GM18951 (cell line): ENCODE measurements at regions not wholly inside any gene's neighbourhood (a gene's known extent, or its start where the extent isn't known, plus 50 kb on each side); places are given as distances from the start of the nearest gene placed in this dataset.
"Not testable (repeated sequence)": the region's sequence is repeated elsewhere in the genome, so short reads cannot be mapped to it uniquely, and the experiment has no call there.

ENCODE experiments used
- POLR2A ChIP-seq: IDR thresholded peaks from 4 replicates; pipeline ENCODE4 v1.6.1; 2011; ENCODE audit warnings: mild to moderate bottlenecking; ENCODE audit not compliant: insufficient read length, insufficient read depth; ENCODE audit errors: extremely low read depth
- in situ Hi-C: fragments of 300-500 bp; cut with MboI; formaldehyde crosslinking; loops from one replicate; pipeline ENCODE4 v1.12.0; 2022; ENCODE audit warnings: low sequenced_read_pairs, mixed read lengths, inconsistent platforms; ENCODE audit not compliant: unreplicated experiment

GRCh38 chr1:73366734-73367413 is 831.1 kb downstream of the LRRIQ3 start:
- no peak for TF ChIP-seq POLR2A
- in situ Hi-C loops = no loop called here

GRCh38 chr1:73359001-73359400 is 839.0 kb downstream of the LRRIQ3 start:
- in situ Hi-C loops = no loop called here
- TF ChIP-seq POLR2A = no peak

- no peak for TF ChIP-seq POLR2A
- in situ Hi-C loops = no loop called here
Observed at GRCh38 chr1:73356485-73356884, 841.5 kb downstream of the LRRIQ3 start.

- in situ Hi-C loops = no loop called here
- TF ChIP-seq POLR2A = no peak
Observed at GRCh38 chr1:73343947-73344346, 854.0 kb downstream of the LRRIQ3 start.

- in situ Hi-C loops = no loop called here
- no peak for TF ChIP-seq POLR2A
Observed at GRCh38 chr1:73333847-73334503, 864.0 kb downstream of the LRRIQ3 start.

GRCh38 chr1:73331726-73332125 is 866.2 kb downstream of the LRRIQ3 start:
- TF ChIP-seq POLR2A = no peak
- in situ Hi-C loops = no loop called here

GRCh38 chr1:73327998-73328397 is 870.0 kb downstream of the LRRIQ3 start:
- TF ChIP-seq POLR2A = no peak
- in situ Hi-C loops = no loop called here

- in situ Hi-C loops = no loop called here
Observed at GRCh38 chr1:73327180-73327793, 870.7 kb downstream of the LRRIQ3 start.

GRCh38 chr1:73326663-73327062 is 871.3 kb downstream of the LRRIQ3 start:
- in situ Hi-C loops = no loop called here
- TF ChIP-seq POLR2A = no peak

More at GRCh38 chr1:73327180-73327793, 870.7 kb downstream of the LRRIQ3 start:
- no peak for TF ChIP-seq POLR2A

- TF ChIP-seq POLR2A = no peak
- in situ Hi-C loops = no loop called here
Observed at GRCh38 chr1:73310797-73311381, 887.1 kb downstream of the LRRIQ3 start.

- in situ Hi-C loops = no loop called here
- no peak for TF ChIP-seq POLR2A
Observed at GRCh38 chr1:73306899-73307555, 890.9 kb downstream of the LRRIQ3 start.

GRCh38 chr1:73273886-73274285 is 924.1 kb downstream of the LRRIQ3 start:
- in situ Hi-C loops = no loop called here

GRCh38 chr1:73245196-73245595 is 952.8 kb downstream of the LRRIQ3 start:
- in situ Hi-C loops = not testable (repeated sequence)

More at GRCh38 chr1:73273886-73274285, 924.1 kb downstream of the LRRIQ3 start:
- TF ChIP-seq POLR2A = no peak
